Upper lobe of right lung (tissue), 1 donor: ENCODE measurements at regions not wholly inside any gene's neighbourhood (a gene's known extent, or its start where the extent isn't known, plus 50 kb on each side); places are given as distances from the start of the nearest gene placed in this dataset.

ENCODE experiments used
- ATAC-seq: fragments of 200-7000 bp; cut with Tn5 transposase; one replicate; pipeline ENCODE4 v1.9.1; 2020; ENCODE audit warnings: mild to moderate bottlenecking, moderate library complexity
- DNase-seq: peaks from one replicate; pipeline ENCODE4 v3.0.0-alpha.2; 2020
- H3K27ac ChIP-seq: fragments of 200-600 bp; one replicate; pipeline ENCODE4 v1.8.0; 2022
- H3K27me3 ChIP-seq: fragments of 200-600 bp; one replicate; pipeline ENCODE4 v1.8.0; 2022; ENCODE audit warnings: mild to moderate bottlenecking
- H3K36me3 ChIP-seq: fragments of 200-600 bp; one replicate; pipeline ENCODE4 v1.8.0; 2022
- H3K4me1 ChIP-seq: fragments of 200-600 bp; one replicate; pipeline ENCODE4 v1.8.0; 2022
- H3K4me3 ChIP-seq: fragments of 200-600 bp; one replicate; pipeline ENCODE4 v1.8.0; 2022; ENCODE audit warnings: mild to moderate bottlenecking
- H3K9me3 ChIP-seq: fragments of 200-600 bp; one replicate; pipeline ENCODE4 v1.8.0; 2022
- intact Hi-C: fragments of 100-400 bp; cut with DNase I; formaldehyde crosslinking; loops from one replicate; pipeline ENCODE4 v1.11.0; 2022
- TF ChIP-seq, protein P1 (sequence below): fragments of 200-600 bp; IDR thresholded peaks from one replicate; pipeline ENCODE4 v1.8.0; 2022; ENCODE audit warnings: antibody characterized with exemption
- donor health status: DM: no; HTN: yes; CAD: no; lungs with severe emphysema.

DNA sequence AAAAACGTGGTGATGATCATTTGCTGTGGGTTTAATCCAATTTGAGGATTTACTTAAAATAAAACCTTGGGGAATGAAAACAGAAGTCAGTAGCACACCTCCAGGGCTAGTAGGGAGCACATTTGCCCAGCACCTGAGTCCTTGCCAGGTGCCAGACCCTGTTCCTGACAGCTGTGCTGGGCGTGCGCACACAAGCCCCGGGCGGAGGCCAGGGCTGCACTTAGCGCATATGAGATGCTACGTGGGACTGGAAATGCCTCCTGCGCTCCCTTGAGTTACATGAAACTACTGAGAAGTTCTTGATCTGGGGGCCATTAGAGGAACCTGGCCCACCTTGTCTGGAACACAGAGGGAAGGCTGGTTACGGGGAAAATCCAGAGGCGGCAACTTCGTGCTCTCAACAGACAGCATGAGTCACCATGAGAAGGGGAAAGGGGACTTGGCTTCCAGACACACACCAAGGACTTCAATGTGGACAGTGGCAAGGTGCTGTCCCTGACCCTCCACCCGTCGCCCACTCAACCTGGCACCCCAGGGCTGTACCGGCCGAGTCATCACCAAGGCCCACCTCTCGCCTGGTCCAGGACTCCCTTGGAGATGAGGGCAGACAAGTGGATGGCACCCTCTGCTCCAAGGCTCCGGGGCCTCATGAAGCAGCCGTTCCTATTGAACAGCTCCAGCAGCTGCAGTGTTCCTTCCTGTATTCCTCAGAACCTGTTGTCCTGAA, 1468.6 kb downstream of the BRD1 start:
- Histone ChIP-seq H3K27ac (no peak overlapping the region), H3K9me3 (no peaks in the 10 kb centered on the region), H3K27me3 (peaks cover 16% of the 10 kb centered on the region), H3K4me1 (no peaks in the 10 kb centered on the region), H3K4me3 (no peak overlapping the region), H3K36me3 (no peaks in the 10 kb centered on the region)
- DNase-seq = peak; percentile 56
- TF ChIP-seq, protein P1, sequence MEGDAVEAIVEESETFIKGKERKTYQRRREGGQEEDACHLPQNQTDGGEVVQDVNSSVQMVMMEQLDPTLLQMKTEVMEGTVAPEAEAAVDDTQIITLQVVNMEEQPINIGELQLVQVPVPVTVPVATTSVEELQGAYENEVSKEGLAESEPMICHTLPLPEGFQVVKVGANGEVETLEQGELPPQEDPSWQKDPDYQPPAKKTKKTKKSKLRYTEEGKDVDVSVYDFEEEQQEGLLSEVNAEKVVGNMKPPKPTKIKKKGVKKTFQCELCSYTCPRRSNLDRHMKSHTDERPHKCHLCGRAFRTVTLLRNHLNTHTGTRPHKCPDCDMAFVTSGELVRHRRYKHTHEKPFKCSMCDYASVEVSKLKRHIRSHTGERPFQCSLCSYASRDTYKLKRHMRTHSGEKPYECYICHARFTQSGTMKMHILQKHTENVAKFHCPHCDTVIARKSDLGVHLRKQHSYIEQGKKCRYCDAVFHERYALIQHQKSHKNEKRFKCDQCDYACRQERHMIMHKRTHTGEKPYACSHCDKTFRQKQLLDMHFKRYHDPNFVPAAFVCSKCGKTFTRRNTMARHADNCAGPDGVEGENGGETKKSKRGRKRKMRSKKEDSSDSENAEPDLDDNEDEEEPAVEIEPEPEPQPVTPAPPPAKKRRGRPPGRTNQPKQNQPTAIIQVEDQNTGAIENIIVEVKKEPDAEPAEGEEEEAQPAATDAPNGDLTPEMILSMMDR = no peak
- no peak for ATAC-seq
- intact Hi-C loops = no loop called here

DNA sequence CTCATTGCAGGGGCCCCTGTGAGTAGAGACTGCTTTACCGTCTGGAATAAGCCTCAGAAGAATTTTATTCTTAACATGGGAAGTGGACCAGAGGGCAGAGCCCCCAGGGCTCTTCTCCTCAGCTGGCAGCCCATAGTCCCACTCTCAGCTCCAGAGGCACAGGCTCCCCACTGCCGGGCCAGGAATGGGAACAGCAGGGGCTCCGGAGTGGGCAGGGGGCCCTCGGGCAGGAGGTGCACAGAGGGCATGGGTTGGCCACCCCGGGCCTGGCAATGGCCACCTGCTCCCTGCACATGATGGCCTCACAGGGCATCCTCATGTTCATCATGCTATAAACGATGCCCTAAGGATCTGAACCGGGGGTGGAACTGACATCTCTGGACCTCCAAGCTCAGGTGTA, 1469.7 kb downstream of the BRD1 start:
- Histone ChIP-seq H3K36me3 (no peaks in the 10 kb centered on the region), H3K27me3 (peaks cover 16% of the 10 kb centered on the region), H3K4me1 (no peaks in the 10 kb centered on the region), H3K4me3 (no peak overlapping the region), H3K9me3 (no peaks in the 10 kb centered on the region), H3K27ac (no peak overlapping the region)
- TF ChIP-seq, protein P1 = no peak
- intact Hi-C loops = no loop called here
- DNase-seq (peak; percentile 20), ATAC-seq (no peak)

DNA sequence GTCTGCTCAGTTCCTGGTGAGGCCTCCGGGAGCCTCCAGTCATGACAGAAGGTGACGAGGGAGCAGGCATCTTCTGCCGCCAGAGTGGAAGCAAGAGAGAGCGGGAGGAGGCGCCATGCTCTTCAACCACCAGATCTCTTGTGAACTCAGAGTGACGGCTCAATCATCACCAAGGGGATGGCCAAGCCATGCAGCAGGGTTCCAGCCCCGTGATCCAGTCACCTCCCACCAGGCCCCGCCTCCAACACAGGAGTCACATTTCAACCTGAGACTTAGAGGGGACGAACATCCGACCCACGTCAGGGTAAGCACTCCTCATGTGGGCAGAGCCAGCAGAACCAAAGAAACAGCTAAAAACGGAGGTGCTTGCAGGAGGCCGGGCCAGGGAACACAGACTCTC, 1470.5 kb downstream of the BRD1 start:
- Histone ChIP-seq H3K4me1 (no peaks in the 10 kb centered on the region), H3K9me3 (no peaks in the 10 kb centered on the region), H3K27me3 (peaks cover 16% of the 10 kb centered on the region), H3K4me3 (no peak overlapping the region), H3K36me3 (no peaks in the 10 kb centered on the region), H3K27ac (no peak overlapping the region)
- ATAC-seq (no peak), DNase-seq (peak; percentile 48)
- TF ChIP-seq, protein P1 = no peak
- intact Hi-C loops = no loop called here

DNA sequence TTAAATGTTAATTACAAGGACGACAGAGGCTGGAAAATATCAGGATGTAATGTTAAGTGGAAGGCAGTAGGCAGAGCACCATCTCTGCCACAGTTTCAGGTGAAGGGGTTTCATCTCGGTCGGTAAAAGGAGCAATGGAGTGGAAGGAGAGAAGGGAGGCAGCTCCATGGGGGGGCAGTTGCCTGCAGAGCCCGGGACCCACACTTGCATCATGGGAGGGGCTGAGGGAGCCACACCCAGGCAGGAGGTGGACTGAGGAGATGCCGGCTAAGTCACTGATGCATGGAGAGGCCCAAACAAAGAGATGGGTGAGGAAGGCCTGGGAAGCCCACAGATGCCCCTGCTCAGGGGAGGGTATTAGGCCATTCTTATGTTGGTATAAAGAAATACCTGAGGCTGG, 1470.9 kb downstream of the BRD1 start:
- Histone ChIP-seq H3K36me3 (no peaks in the 10 kb centered on the region), H3K9me3 (no peaks in the 10 kb centered on the region), H3K27me3 (peaks cover 16% of the 10 kb centered on the region), H3K4me1 (no peaks in the 10 kb centered on the region), H3K27ac (no peak overlapping the region), H3K4me3 (no peak overlapping the region)
- ATAC-seq = no peak
- TF ChIP-seq, protein P1 = no peak
- no peak for DNase-seq
- intact Hi-C loops = no loop called here

DNA sequence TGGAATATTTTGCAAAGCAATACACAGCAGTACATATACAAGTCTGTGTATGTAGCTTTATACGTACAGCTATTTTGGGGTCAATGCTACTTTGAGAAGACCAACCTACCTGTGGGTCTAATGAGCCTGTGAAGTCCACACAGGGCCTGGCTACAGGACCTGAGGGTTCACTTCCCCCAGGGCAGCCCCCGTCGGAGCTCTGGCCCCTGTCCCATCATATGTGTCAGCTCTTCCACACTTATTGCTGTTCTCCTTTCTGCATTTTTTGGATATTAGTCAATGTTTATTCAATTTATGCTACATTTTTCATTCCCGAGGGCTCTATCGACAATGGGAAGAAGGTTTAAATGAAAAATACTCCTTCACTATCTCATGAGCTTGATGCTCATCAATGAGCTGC, 1473.6 kb downstream of the BRD1 start:
- ATAC-seq (no peak), DNase-seq (peak; percentile 16)
- TF ChIP-seq, protein P1 = no peak
- no peak overlapping the region for H3K4me3 ChIP-seq
- intact Hi-C loops = no loop called here
- H3K27me3 ChIP-seq = peaks cover 20% of the 10 kb centered on the region
- H3K27ac ChIP-seq = no peak overlapping the region
- H3K4me1 ChIP-seq = no peaks in the 10 kb centered on the region
- H3K36me3 ChIP-seq = no peaks in the 10 kb centered on the region
- H3K9me3 ChIP-seq = no peaks in the 10 kb centered on the region
